IPS-18a (cell line): ENCODE measurements at regions not wholly inside any gene's neighbourhood (a gene's known extent, or its start where the extent isn't known, plus 50 kb on each side); places are given as distances from the start of the nearest gene placed in this dataset.

ENCODE experiments used
- H3K27ac ChIP-seq: one replicate; pipeline ENCODE4 v1.5.1; 2013; ENCODE audit warnings: low read length
- H3K27me3 ChIP-seq: one replicate; pipeline ENCODE4 v1.6.1; 2013; ENCODE audit warnings: mild to moderate bottlenecking, low read length; ENCODE audit not compliant: control insufficient read depth, insufficient read depth
- H3K36me3 ChIP-seq: one replicate; pipeline ENCODE4 v1.6.1; 2013; ENCODE audit warnings: low read depth, low read length; ENCODE audit not compliant: control insufficient read depth
- H3K4me1 ChIP-seq: one replicate; pipeline ENCODE4 v1.6.1; 2013; ENCODE audit warnings: low read depth, low read length; ENCODE audit not compliant: control insufficient read depth
- H3K4me3 ChIP-seq: one replicate; pipeline ENCODE4 v1.5.1; 2013; ENCODE audit warnings: low read length
- H3K9ac ChIP-seq: one replicate; pipeline ENCODE4 v1.6.1; 2013; ENCODE audit warnings: mild to moderate bottlenecking, low read length, moderate library complexity
- H3K9me3 ChIP-seq: one replicate; pipeline ENCODE4 v1.6.1; 2013; ENCODE audit warnings: low read depth, low read length; ENCODE audit not compliant: control insufficient read depth

DNA sequence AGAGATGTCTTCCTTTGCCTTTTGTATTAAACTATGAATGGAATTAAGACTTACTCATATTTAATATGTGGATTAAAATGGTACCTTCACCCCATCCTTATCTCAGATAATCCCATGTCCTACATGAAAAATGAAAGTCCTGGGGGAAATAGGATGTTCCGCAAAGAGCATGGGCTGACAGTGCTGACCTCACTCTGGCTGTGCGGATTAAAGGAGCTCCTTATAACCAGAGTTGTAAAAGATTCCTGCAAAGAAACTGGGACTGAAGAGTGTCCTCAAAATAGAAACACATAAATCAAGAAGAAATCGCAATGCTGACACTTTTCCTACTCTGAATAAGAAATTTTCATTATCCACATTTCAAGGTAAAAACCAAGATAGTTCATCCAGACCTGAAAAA, 384.5 kb downstream of the LIG4 start:
- no peak overlapping the region for H3K9ac ChIP-seq
- no peak overlapping the region for H3K4me3 ChIP-seq
- no peaks in the 10 kb centered on the region for H3K27me3 ChIP-seq
- no peak overlapping the region for H3K27ac ChIP-seq
- H3K36me3 ChIP-seq = no peaks in the 10 kb centered on the region
- no peaks in the 10 kb centered on the region for H3K9me3 ChIP-seq
- no peaks in the 10 kb centered on the region for H3K4me1 ChIP-seq

DNA sequence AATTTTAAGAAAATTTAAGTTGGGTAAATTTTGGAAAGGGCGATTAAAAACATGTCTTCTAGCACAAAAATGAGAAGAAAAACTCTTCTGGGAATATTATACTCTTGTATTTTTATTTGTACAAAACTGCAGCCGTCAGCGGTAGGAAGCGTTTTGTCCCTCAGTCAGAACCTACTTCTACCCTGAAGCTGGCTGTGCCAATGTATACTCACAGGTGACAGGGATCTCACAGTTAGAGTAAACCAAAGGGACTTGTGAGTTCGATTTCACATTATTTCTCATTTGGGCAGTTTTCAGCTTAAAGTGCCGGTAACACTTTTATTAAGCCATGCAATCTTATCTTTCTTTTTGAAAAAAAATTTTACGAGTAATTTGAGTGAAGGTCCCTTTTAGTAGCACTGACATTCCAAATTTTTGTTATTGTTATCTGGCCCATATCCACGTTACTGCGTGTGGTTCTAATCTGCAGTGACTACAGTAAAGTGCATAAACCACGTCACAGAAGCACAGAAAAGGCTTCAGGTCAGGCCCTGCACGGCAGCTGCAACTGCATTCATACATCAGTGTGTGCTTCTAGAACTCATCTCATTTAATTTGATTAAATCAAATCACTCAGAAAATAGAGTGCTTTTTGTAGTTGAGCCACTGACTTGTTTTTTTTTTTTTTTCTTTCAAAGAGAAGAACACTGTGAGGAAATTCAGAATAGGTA, 387.3 kb downstream of the LIG4 start:
- H3K27ac ChIP-seq = no peak overlapping the region

GRCh38 chr13:107824635-107825034, 390.7 kb downstream of the LIG4 start:
- H3K4me1 ChIP-seq = peaks cover 4% of the 10 kb centered on the region
- H3K36me3 ChIP-seq = no peaks in the 10 kb centered on the region
- H3K27ac ChIP-seq = no peak overlapping the region
- H3K4me3 ChIP-seq = no peak overlapping the region
- H3K27me3 ChIP-seq = no peaks in the 10 kb centered on the region
- H3K9me3 ChIP-seq = no peaks in the 10 kb centered on the region
- no peak overlapping the region for H3K9ac ChIP-seq

More for the DNA sequence above, 387.3 kb downstream of the LIG4 start:
- no peak overlapping the region for H3K9ac ChIP-seq
- no peaks in the 10 kb centered on the region for H3K4me1 ChIP-seq
- no peaks in the 10 kb centered on the region for H3K9me3 ChIP-seq
- H3K4me3 ChIP-seq = no peak overlapping the region
- no peaks in the 10 kb centered on the region for H3K36me3 ChIP-seq
- no peaks in the 10 kb centered on the region for H3K27me3 ChIP-seq

- H3K36me3 ChIP-seq = no peaks in the 10 kb centered on the region
- H3K27me3 ChIP-seq = no peaks in the 10 kb centered on the region
- peaks cover 14% of the 10 kb centered on the region for H3K4me1 ChIP-seq
- no peak overlapping the region for H3K27ac ChIP-seq
- no peak overlapping the region for H3K9ac ChIP-seq
- no peak overlapping the region for H3K4me3 ChIP-seq
- no peaks in the 10 kb centered on the region for H3K9me3 ChIP-seq
These were observed 393.3 kb downstream of the LIG4 start for GRCh38 chr13:107822006-107822405.

DNA sequence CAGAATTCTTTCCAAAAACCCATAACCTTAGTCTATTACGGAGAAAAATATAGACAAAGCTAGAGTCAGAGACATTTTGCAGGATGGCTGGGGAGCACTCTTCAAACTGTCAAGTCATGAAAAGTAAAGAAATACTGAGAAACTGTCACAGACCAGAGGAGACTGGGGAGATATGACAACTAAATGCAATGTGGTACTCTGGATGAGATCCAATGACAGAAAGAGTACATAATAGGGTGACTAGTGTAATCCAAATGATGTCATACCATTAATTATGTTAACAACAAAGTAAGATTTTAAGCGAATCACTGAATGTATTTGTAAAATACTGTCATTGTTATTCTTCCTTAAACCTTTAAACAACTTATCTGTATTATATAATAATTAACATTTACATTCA, 393.8 kb downstream of the LIG4 start:
- H3K9me3 ChIP-seq = no peaks in the 10 kb centered on the region
- H3K4me1 ChIP-seq = peaks cover 15% of the 10 kb centered on the region
- no peaks in the 10 kb centered on the region for H3K27me3 ChIP-seq
- H3K27ac ChIP-seq = no peak overlapping the region
- no peak overlapping the region for H3K4me3 ChIP-seq
- H3K9ac ChIP-seq = no peak overlapping the region
- no peaks in the 10 kb centered on the region for H3K36me3 ChIP-seq

GRCh38 chr13:107819071-107819470, 396.3 kb downstream of the LIG4 start:
- Histone ChIP-seq H3K27ac (no peak overlapping the region), H3K4me3 (no peak overlapping the region), H3K9ac (no peak overlapping the region), H3K36me3 (no peaks in the 10 kb centered on the region), H3K9me3 (no peaks in the 10 kb centered on the region), H3K4me1 (peaks cover 15% of the 10 kb centered on the region), H3K27me3 (no peaks in the 10 kb centered on the region)

- H3K36me3 ChIP-seq = no peaks in the 10 kb centered on the region
- H3K4me3 ChIP-seq = no peak overlapping the region
- H3K27ac ChIP-seq = no peak overlapping the region
- no peak overlapping the region for H3K9ac ChIP-seq
- H3K27me3 ChIP-seq = no peaks in the 10 kb centered on the region
- H3K4me1 ChIP-seq = peaks cover 15% of the 10 kb centered on the region
- H3K9me3 ChIP-seq = no peaks in the 10 kb centered on the region
These were observed 397.6 kb downstream of the LIG4 start for GRCh38 chr13:107817647-107818287.

DNA sequence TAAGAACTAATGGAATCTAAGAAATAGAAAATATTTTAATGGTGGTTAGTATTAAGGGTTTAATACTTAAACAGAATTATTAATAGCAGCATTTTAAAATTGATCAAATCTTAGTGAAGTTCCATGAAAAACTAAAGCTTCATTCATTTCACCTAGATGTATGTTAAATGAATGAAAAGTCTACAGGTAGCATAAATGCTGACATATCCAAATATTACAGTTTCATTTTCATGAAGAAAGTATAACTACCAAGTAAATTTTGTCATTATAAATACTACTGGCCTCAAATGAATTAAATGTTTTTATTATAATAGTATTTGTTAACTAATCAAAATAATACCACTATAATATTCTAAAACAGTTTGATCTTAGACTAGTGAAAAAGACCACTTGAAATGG, 403.3 kb downstream of the LIG4 start:
- no peaks in the 10 kb centered on the region for H3K27me3 ChIP-seq
- no peaks in the 10 kb centered on the region for H3K36me3 ChIP-seq
- no peak overlapping the region for H3K4me3 ChIP-seq
- no peaks in the 10 kb centered on the region for H3K9me3 ChIP-seq
- H3K9ac ChIP-seq = no peak overlapping the region
- H3K27ac ChIP-seq = no peak overlapping the region
- peaks cover 1% of the 10 kb centered on the region for H3K4me1 ChIP-seq

GRCh38 chr13:107811233-107812013, 403.9 kb downstream of the LIG4 start:
- Histone ChIP-seq H3K27ac (no peak overlapping the region), H3K4me1 (no peaks in the 10 kb centered on the region), H3K27me3 (no peaks in the 10 kb centered on the region), H3K36me3 (no peaks in the 10 kb centered on the region), H3K9ac (no peak overlapping the region), H3K9me3 (no peaks in the 10 kb centered on the region), H3K4me3 (no peak overlapping the region)

DNA sequence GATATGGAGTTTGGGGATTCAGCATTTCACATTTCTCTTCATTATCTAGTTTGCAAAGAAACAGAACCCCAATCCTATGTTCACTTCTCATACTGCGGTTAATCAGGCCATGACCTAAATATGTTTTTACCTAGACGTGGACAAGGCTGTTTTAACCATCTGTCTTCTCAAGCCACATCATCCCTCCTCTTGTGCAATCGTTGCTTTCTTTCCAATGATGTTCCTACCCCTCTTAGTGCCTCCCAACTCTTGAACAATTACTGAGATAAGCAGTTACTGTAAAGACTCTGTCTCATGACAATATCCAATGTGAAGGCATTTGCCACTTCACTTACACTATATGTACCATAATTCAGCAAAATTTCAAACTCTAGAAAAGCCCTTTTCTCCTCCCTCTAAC, 406.2 kb downstream of the LIG4 start:
- H3K27me3 ChIP-seq = no peaks in the 10 kb centered on the region
- no peaks in the 10 kb centered on the region for H3K4me1 ChIP-seq
- no peaks in the 10 kb centered on the region for H3K9me3 ChIP-seq
- H3K27ac ChIP-seq = no peak overlapping the region
- H3K4me3 ChIP-seq = no peak overlapping the region
- no peaks in the 10 kb centered on the region for H3K36me3 ChIP-seq
- no peak overlapping the region for H3K9ac ChIP-seq

DNA sequence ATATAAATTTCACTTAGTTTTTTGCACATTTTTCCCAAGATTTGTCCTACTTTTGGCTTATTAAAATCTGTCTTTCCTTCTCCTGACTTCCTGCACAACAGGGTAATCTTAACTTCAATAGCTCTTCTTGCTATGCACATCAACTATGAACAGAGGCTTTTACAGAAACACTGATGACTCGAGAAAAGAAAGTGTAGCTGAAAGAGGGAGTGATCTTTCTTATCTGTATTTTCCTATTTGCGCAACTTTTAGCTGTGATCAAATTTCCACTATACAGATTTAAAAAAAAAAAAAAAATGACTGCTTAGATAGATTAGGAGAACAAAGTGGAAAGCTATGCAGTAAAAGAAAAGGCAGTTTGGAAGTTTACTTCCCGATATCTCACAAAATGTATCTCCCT, 406.9 kb downstream of the LIG4 start:
- Histone ChIP-seq H3K4me3 (no peak overlapping the region), H3K27ac (no peak overlapping the region), H3K9me3 (no peaks in the 10 kb centered on the region), H3K4me1 (no peaks in the 10 kb centered on the region), H3K27me3 (no peaks in the 10 kb centered on the region), H3K36me3 (no peaks in the 10 kb centered on the region), H3K9ac (no peak overlapping the region)
